DND-41 (cell line): ENCODE measurements at regions not wholly inside any gene's neighbourhood (a gene's known extent, or its start where the extent isn't known, plus 50 kb on each side); places are given as distances from the start of the nearest gene placed in this dataset.
"Not testable (repeated sequence)": the region's sequence is repeated elsewhere in the genome, so short reads cannot be mapped to it uniquely, and the experiment has no call there.

Experiments used
- ATAC-seq: fragments of 200-7000 bp; cut with Tn5 transposase; 3 replicates; pipeline ENCODE4 v1.9.1; 2021; ENCODE audit warnings: low read depth; ENCODE audit not compliant: insufficient read depth
- DNase-seq: peaks from one replicate; pipeline ENCODE4 v3.0.0-alpha.2; 2020
- H2AFZ ChIP-seq: 2 replicates; pipeline ENCODE4 v1.6.0; 2012; ENCODE audit warnings: low read depth, low read length
- H3K27ac ChIP-seq: 2 replicates; pipeline ENCODE4 v1.5.1; 2012; ENCODE audit warnings: low read length, inconsistent platforms
- H3K27me3 ChIP-seq: fragments of 200-600 bp; sonication (generic); 2 replicates; pipeline ENCODE4 v1.6.0; 2012; ENCODE audit warnings: low read length, mild to moderate bottlenecking, inconsistent platforms; ENCODE audit not compliant: insufficient read depth, poor library complexity
- H3K36me3 ChIP-seq: 2 replicates; pipeline ENCODE4 v1.5.1; 2012; ENCODE audit warnings: low read length, inconsistent platforms; ENCODE audit not compliant: insufficient read depth
- H3K4me1 ChIP-seq: 2 replicates; pipeline ENCODE4 v1.5.1; 2012; ENCODE audit warnings: mild to moderate bottlenecking, low read length; ENCODE audit not compliant: insufficient read depth
- H3K4me2 ChIP-seq: 2 replicates; pipeline ENCODE4 v1.6.0; 2012; ENCODE audit warnings: mild to moderate bottlenecking, moderate library complexity, low read length, inconsistent platforms; ENCODE audit not compliant: insufficient read depth
- H3K4me3 ChIP-seq, 2 experiments: fragments of 200-600 bp in 1 of 2; shearing (Covaris generic) in 1 of 2; 2 replicates each; pipeline ENCODE4 v1.5.1; 2012 to 2016; ENCODE audit warnings: inconsistent platforms in 2 of 2, low read length in 2 of 2, mild to moderate bottlenecking in 2 of 2, low read depth in 1 of 2, moderate library complexity in 1 of 2
- H3K79me2 ChIP-seq: 2 replicates; pipeline ENCODE4 v1.6.0; 2012; ENCODE audit warnings: low read length, inconsistent platforms; ENCODE audit not compliant: insufficient read depth
- H3K9ac ChIP-seq: 2 replicates; pipeline ENCODE4 v1.6.0; 2012; ENCODE audit warnings: low read depth, mild to moderate bottlenecking, inconsistent platforms, low read length, moderate library complexity
- H3K9me3 ChIP-seq: 2 replicates; pipeline ENCODE4 v1.5.1; 2012; ENCODE audit warnings: low read length, moderate library complexity, mild to moderate bottlenecking, inconsistent platforms; ENCODE audit not compliant: insufficient read depth, severe bottlenecking
- H4K20me1 ChIP-seq: 2 replicates; pipeline ENCODE4 v1.6.0; 2012; ENCODE audit warnings: low read length; ENCODE audit not compliant: insufficient read depth
- EZH2 ChIP-seq: IDR thresholded peaks from 3 replicates; pipeline ENCODE4 v1.6.1; 2012; ENCODE audit warnings: borderline replicate concordance, low read depth, mild to moderate bottlenecking, moderate library complexity, low read length, inconsistent platforms; ENCODE audit not compliant: severe bottlenecking
- TF ChIP-seq, protein P1 (sequence below): IDR thresholded peaks from 2 replicates; pipeline ENCODE4 v1.5.1; 2012; ENCODE audit warnings: borderline replicate concordance, low read length, moderate library complexity, mild to moderate bottlenecking; ENCODE audit not compliant: poor library complexity, severe bottlenecking; ENCODE audit errors: extremely low read depth

DNA sequence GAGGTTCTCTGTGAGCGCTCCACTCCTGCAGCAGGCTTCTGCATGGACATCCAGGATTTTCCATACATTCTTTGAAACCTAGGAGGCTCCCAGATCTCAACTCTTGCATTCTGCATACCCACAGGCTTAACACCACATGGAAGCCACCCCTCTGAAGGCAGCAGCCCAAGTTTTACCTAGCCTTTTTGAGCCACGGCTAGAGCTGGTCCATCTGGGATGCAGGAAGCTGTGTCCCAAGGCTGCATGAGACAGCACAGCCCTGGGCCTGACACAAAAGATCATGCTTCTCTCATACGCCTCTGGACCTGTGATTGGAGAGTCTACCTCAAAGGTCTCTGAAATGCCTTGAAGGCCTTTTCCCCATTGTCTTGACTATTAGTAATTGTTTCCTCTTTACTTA lies 53.6 kb upstream of the RPRM start:
- TF ChIP-seq, protein P1, sequence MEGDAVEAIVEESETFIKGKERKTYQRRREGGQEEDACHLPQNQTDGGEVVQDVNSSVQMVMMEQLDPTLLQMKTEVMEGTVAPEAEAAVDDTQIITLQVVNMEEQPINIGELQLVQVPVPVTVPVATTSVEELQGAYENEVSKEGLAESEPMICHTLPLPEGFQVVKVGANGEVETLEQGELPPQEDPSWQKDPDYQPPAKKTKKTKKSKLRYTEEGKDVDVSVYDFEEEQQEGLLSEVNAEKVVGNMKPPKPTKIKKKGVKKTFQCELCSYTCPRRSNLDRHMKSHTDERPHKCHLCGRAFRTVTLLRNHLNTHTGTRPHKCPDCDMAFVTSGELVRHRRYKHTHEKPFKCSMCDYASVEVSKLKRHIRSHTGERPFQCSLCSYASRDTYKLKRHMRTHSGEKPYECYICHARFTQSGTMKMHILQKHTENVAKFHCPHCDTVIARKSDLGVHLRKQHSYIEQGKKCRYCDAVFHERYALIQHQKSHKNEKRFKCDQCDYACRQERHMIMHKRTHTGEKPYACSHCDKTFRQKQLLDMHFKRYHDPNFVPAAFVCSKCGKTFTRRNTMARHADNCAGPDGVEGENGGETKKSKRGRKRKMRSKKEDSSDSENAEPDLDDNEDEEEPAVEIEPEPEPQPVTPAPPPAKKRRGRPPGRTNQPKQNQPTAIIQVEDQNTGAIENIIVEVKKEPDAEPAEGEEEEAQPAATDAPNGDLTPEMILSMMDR = no peak
- TF ChIP-seq EZH2 = no peak
- Histone ChIP-seq H3K79me2 (no peaks in the 10 kb centered on the region), H3K27ac (no peak overlapping the region), H3K9me3 (no peaks in the 10 kb centered on the region), H3K36me3 (no peaks in the 10 kb centered on the region), H3K4me3 (no peak overlapping the region), H3K4me2 (no peak overlapping the region), H4K20me1 (no peaks in the 10 kb centered on the region), H3K9ac (no peak overlapping the region), H3K27me3 (no peaks in the 10 kb centered on the region), H2AFZ (no peak overlapping the region), H3K4me1 (no peaks in the 10 kb centered on the region)
- DNase-seq (no peak), ATAC-seq (no peak)

DNA sequence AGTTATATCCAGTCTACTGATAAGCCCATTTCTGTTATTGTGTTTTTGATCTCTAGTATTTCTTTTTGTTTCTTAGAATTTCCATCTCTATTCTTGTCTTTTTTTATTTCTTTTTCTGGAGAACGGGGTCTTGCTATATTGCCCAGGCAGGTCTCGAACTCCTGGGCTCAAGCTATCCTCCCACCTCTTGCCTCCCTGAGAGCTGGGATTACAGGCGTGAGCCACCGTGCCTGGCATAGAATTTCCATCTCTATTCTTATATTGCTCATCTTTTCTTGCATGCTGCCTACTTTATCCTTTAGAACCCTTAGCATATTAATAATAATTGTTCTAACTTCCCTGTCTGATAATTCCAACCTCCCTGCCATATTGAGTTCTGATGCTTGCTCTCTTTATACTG lies 55.2 kb upstream of the RPRM start:
- not testable (repeated sequence) for H3K79me2 ChIP-seq, H3K4me2 ChIP-seq, H3K9me3 ChIP-seq, H3K4me1 ChIP-seq, ATAC-seq, H3K9ac ChIP-seq, H3K27me3 ChIP-seq, H3K27ac ChIP-seq, H4K20me1 ChIP-seq, H3K4me3 ChIP-seq, DNase-seq, H2AFZ ChIP-seq, H3K36me3 ChIP-seq

DNA sequence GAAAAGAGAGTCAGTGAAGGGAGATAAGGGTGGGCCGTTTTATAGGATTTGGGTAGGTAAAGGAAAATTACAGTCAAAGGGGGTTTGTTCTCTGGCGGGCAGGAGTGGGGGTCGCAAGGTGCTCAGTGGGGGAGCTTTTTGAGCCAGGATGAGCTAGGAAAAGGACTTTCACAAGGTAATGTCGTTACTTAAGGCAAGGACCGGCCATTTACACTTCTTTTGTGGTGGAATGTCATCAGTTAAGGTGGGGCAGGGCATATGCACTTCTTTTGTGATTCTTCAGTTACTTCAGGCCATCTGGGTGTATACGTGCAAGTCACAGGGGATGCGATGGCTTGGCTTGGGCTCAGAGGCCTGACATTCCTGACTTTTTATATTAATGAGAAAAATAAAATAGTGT lies 56.0 kb upstream of the RPRM start:
- H3K27ac ChIP-seq, H3K4me1 ChIP-seq, H4K20me1 ChIP-seq, H3K36me3 ChIP-seq, ATAC-seq, H2AFZ ChIP-seq, H3K9ac ChIP-seq, H3K27me3 ChIP-seq, DNase-seq, H3K9me3 ChIP-seq, H3K79me2 ChIP-seq, H3K4me2 ChIP-seq, H3K4me3 ChIP-seq: not testable (repeated sequence)

DNA sequence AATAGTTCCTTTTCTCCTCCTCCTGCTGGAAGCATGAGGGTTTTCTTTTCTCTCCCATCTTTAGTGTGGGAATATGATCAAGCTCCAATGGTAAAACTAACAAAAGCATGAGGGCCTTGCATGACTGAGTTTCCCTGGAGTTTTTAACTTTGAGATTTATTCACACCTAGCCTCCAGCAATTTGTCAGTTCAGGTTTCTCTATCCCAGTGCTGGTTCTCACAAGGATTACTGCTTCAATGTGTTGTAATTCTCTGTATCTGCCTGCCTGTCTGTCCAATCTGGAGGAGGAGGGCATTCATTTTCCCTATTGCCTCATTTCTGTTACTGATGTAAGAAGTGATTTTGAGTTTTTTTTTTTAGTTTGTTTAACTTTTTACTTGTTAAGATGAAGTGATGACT lies 57.6 kb upstream of the RPRM start:
- H3K36me3 ChIP-seq = no peaks in the 10 kb centered on the region
- TF ChIP-seq, protein P1 = no peak
- TF ChIP-seq EZH2 = no peak
- H3K4me3 ChIP-seq = no peak overlapping the region
- H4K20me1 ChIP-seq = no peaks in the 10 kb centered on the region
- ATAC-seq (no peak), DNase-seq (no peak)
- no peaks in the 10 kb centered on the region for H3K27me3 ChIP-seq
- H3K9ac ChIP-seq = no peak overlapping the region
- peaks cover 7% of the 10 kb centered on the region for H3K9me3 ChIP-seq
- H3K79me2 ChIP-seq = no peaks in the 10 kb centered on the region
- H3K27ac ChIP-seq = no peak overlapping the region
- H3K4me1 ChIP-seq = no peaks in the 10 kb centered on the region
- no peak overlapping the region for H2AFZ ChIP-seq
- no peak overlapping the region for H3K4me2 ChIP-seq

DNA sequence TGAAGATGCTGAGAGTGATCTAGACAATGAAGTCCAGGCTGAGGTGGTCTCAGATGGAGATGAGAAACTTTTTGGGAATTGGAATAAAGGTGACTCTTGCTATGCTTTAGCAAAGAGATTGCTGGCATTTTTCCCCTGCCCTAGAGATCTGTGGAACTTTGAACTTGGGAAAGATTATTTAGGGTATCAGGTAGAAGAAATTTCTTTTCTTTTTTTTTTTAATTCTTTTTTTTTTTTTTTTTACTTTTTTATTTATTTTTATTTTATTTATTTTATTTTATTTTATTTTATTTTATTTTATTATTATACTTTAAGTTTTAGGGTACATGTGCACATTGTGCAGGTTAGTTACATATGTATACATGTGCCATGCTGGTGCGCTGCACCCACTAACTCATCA lies 59.5 kb upstream of the RPRM start:
- not testable (repeated sequence) for H3K4me3 ChIP-seq, H3K27ac ChIP-seq, H3K9me3 ChIP-seq, ATAC-seq, H2AFZ ChIP-seq, H3K4me2 ChIP-seq, H3K9ac ChIP-seq, H4K20me1 ChIP-seq, H3K79me2 ChIP-seq, DNase-seq, H3K4me1 ChIP-seq, H3K27me3 ChIP-seq, H3K36me3 ChIP-seq
